ENCODE measurements at regions not wholly inside any gene's neighbourhood (a gene's known extent, or its start where the extent isn't known, plus 50 kb on each side); places are given as distances from the start of the nearest gene placed in this dataset.
"Not testable (repeated sequence)": the region's sequence is repeated elsewhere in the genome, so short reads cannot be mapped to it uniquely, and the experiment has no call there.

- DNase-seq, result not testable (repeated sequence)
These were observed 160.6 kb downstream of the DEFB131A start for GRCh38 chr4:9604893-9605190.

- DNase-seq, result no peak
These were observed 164.1 kb downstream of the DEFB131A start for GRCh38 chr4:9608300-9608699.

GRCh38 chr4:9610321-9610720, 166.1 kb downstream of the DEFB131A start:
- not testable (repeated sequence) for DNase-seq

GRCh38 chr4:9611101-9611500, 166.9 kb downstream of the DEFB131A start:
- DNase-seq, result no peak

GRCh38 chr4:9636411-9636810, 145.0 kb upstream of the DRD5 start:
- DNase-seq, result not testable (repeated sequence)

- DNase-seq, result peak; percentile 21
These were observed 121.8 kb upstream of the DRD5 start for GRCh38 chr4:9659678-9660077.

GRCh38 chr4:9660955-9661354, 120.5 kb upstream of the DRD5 start:
- not testable (repeated sequence) for DNase-seq

- peak; percentile 9 for DNase-seq
These were observed 110.7 kb upstream of the DRD5 start for GRCh38 chr4:9670725-9671124.

GRCh38 chr4:9677357-9677756, 104.1 kb upstream of the DRD5 start:
- DNase-seq, result not testable (repeated sequence)

- DNase-seq, result no peak
These were observed 101.5 kb upstream of the DRD5 start for GRCh38 chr4:9679704-9680478.

GRCh38 chr4:9683174-9683573, 98.3 kb upstream of the DRD5 start:
- not testable (repeated sequence) for DNase-seq

- not testable (repeated sequence) for DNase-seq
These were observed 96.4 kb upstream of the DRD5 start for GRCh38 chr4:9685016-9685415.

GRCh38 chr4:9685692-9686091, 95.7 kb upstream of the DRD5 start:
- DNase-seq, result no peak

- DNase-seq, result not testable (repeated sequence)
These were observed 90.7 kb upstream of the DRD5 start for GRCh38 chr4:9690636-9691237.

GRCh38 chr4:9691238-9692065, 90.0 kb upstream of the DRD5 start:
- DNase-seq, result peak; percentile 94

- not testable (repeated sequence) for DNase-seq
These were observed 88.5 kb upstream of the DRD5 start for GRCh38 chr4:9692791-9693491.

- not testable (repeated sequence) for DNase-seq
These were observed 87.0 kb upstream of the DRD5 start for GRCh38 chr4:9694403-9694802.

GRCh38 chr4:9695994-9696393, 85.4 kb upstream of the DRD5 start:
- DNase-seq, result not testable (repeated sequence)

GRCh38 chr4:9696561-9696960, 84.9 kb upstream of the DRD5 start:
- DNase-seq, result not testable (repeated sequence)

- not testable (repeated sequence) for DNase-seq
These were observed 79.4 kb upstream of the DRD5 start for GRCh38 chr4:9702019-9702418.

GRCh38 chr4:9702696-9703095, 78.7 kb upstream of the DRD5 start:
- DNase-seq, result not testable (repeated sequence)

- DNase-seq, result peak; percentile 70
These were observed 78.0 kb upstream of the DRD5 start for GRCh38 chr4:9703391-9703790.

- DNase-seq, result not testable (repeated sequence)
These were observed 77.3 kb upstream of the DRD5 start for GRCh38 chr4:9704126-9704525.
